ENCODE measurements at regions not wholly inside any gene's neighbourhood (a gene's known extent, or its start where the extent isn't known, plus 50 kb on each side); places are given as distances from the start of the nearest gene placed in this dataset.

DNA sequence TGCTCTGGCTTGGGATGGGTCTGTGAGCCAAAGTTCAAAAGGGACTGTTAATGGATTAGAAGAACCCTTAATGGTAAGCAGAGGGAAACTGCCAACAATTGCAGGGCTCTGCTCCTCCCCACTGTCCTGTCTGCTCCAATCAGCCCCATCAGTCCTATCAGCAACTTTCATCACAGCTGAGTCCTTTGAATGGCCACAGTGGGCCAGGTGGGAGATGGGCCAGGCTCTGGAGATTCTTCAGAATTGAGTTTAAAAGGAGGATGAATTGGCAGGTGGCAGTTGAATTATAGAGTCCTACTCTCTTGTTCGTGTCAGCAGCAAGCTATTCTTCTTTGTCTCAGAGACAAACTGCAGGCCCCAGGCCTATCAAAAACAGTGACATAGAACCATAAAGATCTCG is 573.9 kb downstream of the EPHA4 start:
- Histone ChIP-seq H3K4me1 (ENCODE audit: control insufficient read depth in 2 of 2, insufficient read depth in 1 of 2, low read depth in 1 of 2, low read length in 2 of 2) (peaks cover 0 to 1% of the 10 kb centered on the region in 2 donors), H2BK5ac (ENCODE audit: low read length) (no peak overlapping the region), H3K27me3 (ENCODE audit: control insufficient read depth in 3 of 3, insufficient read depth in 3 of 3, low read depth in 1 of 3, low read length in 3 of 3) (no peaks in the 10 kb centered on the region), H2BK15ac (ENCODE audit: low read length) (no peak overlapping the region), H2BK120ac (ENCODE audit: low read depth, low read length) (no peak overlapping the region), H3K18ac (ENCODE audit: low read length) (no peak overlapping the region), H3K79me1 (ENCODE audit: low read depth, low read length) (no peaks in the 10 kb centered on the region), H3K36me3 (replicated peaks in 1 of 2; ENCODE audit: control insufficient read depth in 2 of 2, insufficient read depth in 2 of 2, low read length in 2 of 2) (no peaks in the 10 kb centered on the region), H2BK12ac (ENCODE audit: low read length) (no peak overlapping the region), H3K9ac (ENCODE audit: low read depth, low read length, poor library complexity) (no peak overlapping the region), H3K4ac (ENCODE audit: low read length) (no peak overlapping the region), H3K23ac (ENCODE audit: low read depth, low read length, poor library complexity) (no peak overlapping the region), H4K91ac (ENCODE audit: low read depth, low read length, poor library complexity) (no peak overlapping the region), H3K27ac (replicated peaks; ENCODE audit: low read length) (no peak overlapping the region), H3K4me2 (ENCODE audit: insufficient read depth, low read length, poor library complexity, severe bottlenecking) (no peak overlapping the region), H2AFZ (ENCODE audit: low read length) (no peak overlapping the region), H2AK5ac (ENCODE audit: low read depth, low read length) (no peak overlapping the region), H4K8ac (ENCODE audit: low read depth, low read length) (no peak overlapping the region), H3K9me3 (replicated peaks in 1 of 2; ENCODE audit: control insufficient read depth in 2 of 2, insufficient read depth in 1 of 2, low read depth in 1 of 2, low read length in 2 of 2) (no peaks in the 10 kb centered on the region), H3K4me3 (ENCODE audit: low read length in 2 of 2) (no peak overlapping the region), H3K14ac (ENCODE audit: low read length) (no peak overlapping the region)
- DNase-seq (ENCODE audit: low spot score) = no peak
- no CpG with 5 or more reads among the region's 2 CpGs for WGBS, 2 donors (ENCODE audit: extremely low coverage in 2 of 2, insufficient read length in 2 of 2, insufficient replicate concordance in 1 of 2)

DNA sequence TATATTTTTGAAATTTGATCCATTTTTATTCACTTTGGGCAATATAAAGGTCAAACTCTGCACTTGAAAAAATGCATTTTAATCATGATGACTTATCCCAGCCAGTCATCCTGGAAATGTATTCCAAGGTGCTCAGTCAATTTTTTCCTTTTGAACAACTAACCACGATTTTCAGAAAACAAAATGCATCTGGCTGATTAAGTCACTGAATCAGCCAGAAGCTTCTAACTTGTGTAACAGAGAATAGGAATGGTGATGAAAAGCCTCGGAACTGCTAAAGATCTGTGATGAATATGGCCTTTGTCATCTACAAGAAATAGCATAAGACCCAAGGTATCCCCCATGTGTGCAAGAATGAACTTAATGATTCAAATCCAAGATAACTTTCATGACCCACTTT is 572.7 kb downstream of the EPHA4 start:
- no peak overlapping the region for H3K27ac ChIP-seq (replicated peaks; ENCODE audit: low read length)
- H3K79me1 ChIP-seq (ENCODE audit: low read depth, low read length) = no peaks in the 10 kb centered on the region
- H3K9ac ChIP-seq (ENCODE audit: low read depth, low read length, poor library complexity) = no peak overlapping the region
- no peak overlapping the region for H2BK120ac ChIP-seq (ENCODE audit: low read depth, low read length)
- no peak overlapping the region for H2BK5ac ChIP-seq (ENCODE audit: low read length)
- H3K27me3 ChIP-seq (ENCODE audit: control insufficient read depth in 3 of 3, insufficient read depth in 3 of 3, low read depth in 1 of 3, low read length in 3 of 3) = no peaks in the 10 kb centered on the region
- H3K14ac ChIP-seq (ENCODE audit: low read length) = no peak overlapping the region
- H3K4ac ChIP-seq (ENCODE audit: low read length) = no peak overlapping the region
- H2AK5ac ChIP-seq (ENCODE audit: low read depth, low read length) = no peak overlapping the region
- H3K23ac ChIP-seq (ENCODE audit: low read depth, low read length, poor library complexity) = no peak overlapping the region
- no peak overlapping the region for H2BK15ac ChIP-seq (ENCODE audit: low read length)
- peaks cover 0 to 1% of the 10 kb centered on the region in 2 donors for H3K4me1 ChIP-seq (ENCODE audit: control insufficient read depth in 2 of 2, insufficient read depth in 1 of 2, low read depth in 1 of 2, low read length in 2 of 2)
- no peak overlapping the region for H2BK12ac ChIP-seq (ENCODE audit: low read length)
- no CpG with 5 or more reads among the region's 2 CpGs for WGBS, 2 donors (ENCODE audit: extremely low coverage in 2 of 2, insufficient read length in 2 of 2, insufficient replicate concordance in 1 of 2)
- no peak overlapping the region for H4K91ac ChIP-seq (ENCODE audit: low read depth, low read length, poor library complexity)
- no peak overlapping the region for H3K4me2 ChIP-seq (ENCODE audit: insufficient read depth, low read length, poor library complexity, severe bottlenecking)
- H3K9me3 ChIP-seq (replicated peaks in 1 of 2; ENCODE audit: control insufficient read depth in 2 of 2, insufficient read depth in 1 of 2, low read depth in 1 of 2, low read length in 2 of 2) = no peaks in the 10 kb centered on the region
- no peak overlapping the region for H4K8ac ChIP-seq (ENCODE audit: low read depth, low read length)
- DNase-seq (ENCODE audit: low spot score) = no peak
- no peak overlapping the region for H3K4me3 ChIP-seq (ENCODE audit: low read length in 2 of 2)
- no peaks in the 10 kb centered on the region for H3K36me3 ChIP-seq (replicated peaks in 1 of 2; ENCODE audit: control insufficient read depth in 2 of 2, insufficient read depth in 2 of 2, low read length in 2 of 2)
- no peak overlapping the region for H3K18ac ChIP-seq (ENCODE audit: low read length)
- H2AFZ ChIP-seq (ENCODE audit: low read length) = no peak overlapping the region

DNA sequence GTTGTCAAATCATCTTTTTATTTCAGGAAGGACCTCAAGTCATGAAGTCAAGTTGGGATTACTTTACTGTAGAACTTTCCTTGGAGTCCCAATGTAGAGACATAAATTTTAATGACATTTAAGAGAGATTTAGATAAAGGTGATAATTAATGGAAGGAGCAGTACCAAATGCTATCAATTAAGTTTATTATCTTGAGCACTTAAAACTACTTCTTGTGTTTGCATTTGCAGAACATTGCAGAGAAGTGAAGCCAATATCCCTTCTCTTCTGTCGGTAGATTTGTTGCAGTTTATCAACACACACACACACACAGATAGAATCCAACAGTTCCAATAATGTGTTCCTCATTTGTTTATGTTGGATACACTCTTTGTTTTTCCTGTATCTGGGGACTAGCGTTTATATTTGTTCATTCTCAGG is 570.7 kb downstream of the EPHA4 start:
- Histone ChIP-seq H3K27ac (replicated peaks; ENCODE audit: low read length) (no peak overlapping the region), H3K23ac (ENCODE audit: low read depth, low read length, poor library complexity) (no peak overlapping the region), H2AK5ac (ENCODE audit: low read depth, low read length) (no peak overlapping the region), H3K4me2 (ENCODE audit: insufficient read depth, low read length, poor library complexity, severe bottlenecking) (no peak overlapping the region), H3K14ac (ENCODE audit: low read length) (no peak overlapping the region), H4K8ac (ENCODE audit: low read depth, low read length) (no peak overlapping the region), H2BK120ac (ENCODE audit: low read depth, low read length) (no peak overlapping the region), H4K91ac (ENCODE audit: low read depth, low read length, poor library complexity) (no peak overlapping the region), H3K9me3 (replicated peaks in 1 of 2; ENCODE audit: control insufficient read depth in 2 of 2, insufficient read depth in 1 of 2, low read depth in 1 of 2, low read length in 2 of 2) (no peaks in the 10 kb centered on the region), H2BK12ac (ENCODE audit: low read length) (no peak overlapping the region), H3K18ac (ENCODE audit: low read length) (no peak overlapping the region), H3K4me1 (ENCODE audit: control insufficient read depth in 2 of 2, insufficient read depth in 1 of 2, low read depth in 1 of 2, low read length in 2 of 2) (peaks cover 0 to 1% of the 10 kb centered on the region in 2 donors), H2AFZ (ENCODE audit: low read length) (no peak overlapping the region), H3K9ac (ENCODE audit: low read depth, low read length, poor library complexity) (no peak overlapping the region), H3K4ac (ENCODE audit: low read length) (no peak overlapping the region), H3K4me3 (ENCODE audit: low read length in 2 of 2) (no peak overlapping the region), H3K27me3 (ENCODE audit: control insufficient read depth in 3 of 3, insufficient read depth in 3 of 3, low read depth in 1 of 3, low read length in 3 of 3) (no peaks in the 10 kb centered on the region), H3K36me3 (replicated peaks in 1 of 2; ENCODE audit: control insufficient read depth in 2 of 2, insufficient read depth in 2 of 2, low read length in 2 of 2) (no peaks in the 10 kb centered on the region), H3K79me1 (ENCODE audit: low read depth, low read length) (no peaks in the 10 kb centered on the region), H2BK5ac (ENCODE audit: low read length) (no peak overlapping the region), H2BK15ac (ENCODE audit: low read length) (no peak overlapping the region)
- WGBS, 2 donors (ENCODE audit: extremely low coverage in 2 of 2, insufficient read length in 2 of 2, insufficient replicate concordance in 1 of 2) = no CpG with 5 or more reads among the region's 2 CpGs
- DNase-seq (ENCODE audit: low spot score) = no peak

DNA sequence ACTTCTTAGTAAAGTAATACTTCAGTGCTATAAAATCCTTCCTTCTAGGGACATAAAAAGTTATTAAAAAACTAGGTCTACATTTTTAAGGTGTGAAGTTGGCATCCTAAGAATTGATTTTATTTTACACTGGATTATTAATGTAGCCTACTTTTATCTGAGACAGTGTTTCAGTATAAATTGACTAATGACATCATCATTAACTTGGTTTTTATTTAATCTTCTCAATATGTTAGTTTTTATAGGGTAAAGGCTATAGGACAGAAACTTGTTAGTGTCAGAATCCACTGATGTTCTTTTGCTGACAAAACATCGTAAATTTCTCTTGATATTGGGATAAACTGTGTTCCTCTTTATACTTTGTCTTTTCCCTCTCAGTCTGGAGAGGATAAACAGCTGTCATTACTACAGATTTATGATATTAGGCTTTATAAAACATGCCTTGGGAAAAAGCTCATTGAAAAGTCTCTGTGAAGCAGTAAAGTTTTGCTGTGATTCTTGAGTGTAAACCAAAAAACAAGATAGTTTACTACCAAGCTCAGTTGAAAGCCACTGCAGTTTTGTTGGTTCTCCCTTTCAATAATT is 569.9 kb downstream of the EPHA4 start:
- Histone ChIP-seq H3K23ac (ENCODE audit: low read depth, low read length, poor library complexity) (no peak overlapping the region), H3K9ac (ENCODE audit: low read depth, low read length, poor library complexity) (no peak overlapping the region)

More for the DNA sequence above, 569.9 kb downstream of the EPHA4 start:
- Histone ChIP-seq H3K4ac (ENCODE audit: low read length) (no peak overlapping the region), H3K14ac (ENCODE audit: low read length) (no peak overlapping the region), H3K27me3 (ENCODE audit: control insufficient read depth in 3 of 3, insufficient read depth in 3 of 3, low read depth in 1 of 3, low read length in 3 of 3) (no peaks in the 10 kb centered on the region), H4K91ac (ENCODE audit: low read depth, low read length, poor library complexity) (no peak overlapping the region), H3K36me3 (replicated peaks in 1 of 2; ENCODE audit: control insufficient read depth in 2 of 2, insufficient read depth in 2 of 2, low read length in 2 of 2) (no peaks in the 10 kb centered on the region), H3K4me3 (ENCODE audit: low read length in 2 of 2) (no peak overlapping the region), H2AK5ac (ENCODE audit: low read depth, low read length) (no peak overlapping the region), H3K4me1 (ENCODE audit: control insufficient read depth in 2 of 2, insufficient read depth in 1 of 2, low read depth in 1 of 2, low read length in 2 of 2) (peaks cover 0 to 1% of the 10 kb centered on the region in 2 donors), H2AFZ (ENCODE audit: low read length) (no peak overlapping the region), H3K27ac (replicated peaks; ENCODE audit: low read length) (no peak overlapping the region), H2BK120ac (ENCODE audit: low read depth, low read length) (no peak overlapping the region), H4K8ac (ENCODE audit: low read depth, low read length) (no peak overlapping the region), H3K9me3 (replicated peaks in 1 of 2; ENCODE audit: control insufficient read depth in 2 of 2, insufficient read depth in 1 of 2, low read depth in 1 of 2, low read length in 2 of 2) (no peaks in the 10 kb centered on the region), H2BK15ac (ENCODE audit: low read length) (no peak overlapping the region), H3K4me2 (ENCODE audit: insufficient read depth, low read length, poor library complexity, severe bottlenecking) (no peak overlapping the region), H2BK5ac (ENCODE audit: low read length) (no peak overlapping the region), H3K79me1 (ENCODE audit: low read depth, low read length) (no peaks in the 10 kb centered on the region), H2BK12ac (ENCODE audit: low read length) (no peak overlapping the region), H3K18ac (ENCODE audit: low read length) (no peak overlapping the region)
- no CpG with 5 or more reads among the region's 1 CpG for WGBS, 2 donors (ENCODE audit: extremely low coverage in 2 of 2, insufficient read length in 2 of 2, insufficient replicate concordance in 1 of 2)
- no peak for DNase-seq (ENCODE audit: low spot score)

Data from neuronal stem cell (in vitro differentiated cells).